Sigmoid colon (tissue), 6 donors: ENCODE measurements at regions not wholly inside any gene's neighbourhood (a gene's known extent, or its start where the extent isn't known, plus 50 kb on each side); places are given as distances from the start of the nearest gene placed in this dataset.

Experiments
- DNase-seq: peaks from one replicate; pipeline ENCODE4 v3.0.0-alpha.2; 2019
- H3K27ac ChIP-seq, 4 donors: fragments of 200-600 bp; sonication (generic); one replicate each; pipeline ENCODE4 v1.5.1; 2016 to 2019; ENCODE audit warnings: mild to moderate bottlenecking in 1 of 4
- H3K27me3 ChIP-seq, 3 donors: fragments of 200-600 bp; sonication (generic); one replicate each; pipeline ENCODE4 v1.5.1; 2019; ENCODE audit warnings: mild to moderate bottlenecking in 1 of 3
- H3K36me3 ChIP-seq, 4 donors: fragments of 200-600 bp; sonication (generic); one replicate each; pipeline ENCODE4 v1.5.1; 2016 to 2019
- H3K4me1 ChIP-seq, 4 donors: fragments of 200-600 bp; sonication (generic); one replicate each; pipeline ENCODE4 v1.5.1; 2017 to 2019
- H3K4me3 ChIP-seq, 4 donors: fragments of 200-600 bp; sonication (generic); one replicate each; pipeline ENCODE4 v1.5.1; 2017 to 2019; ENCODE audit warnings: mild to moderate bottlenecking in 2 of 4, moderate library complexity in 1 of 4
- H3K9me3 ChIP-seq, 4 donors: fragments of 200-600 bp in 3 of 4; sonication (generic) in 3 of 4; one replicate each; pipeline versions ENCODE4 v1.5.1 to v1.6.1; 2013 to 2019
- EP300 ChIP-seq, 4 donors: sonication (generic); formaldehyde crosslinking; IDR thresholded peaks; one replicate each; pipeline ENCODE4 v1.6.1; 2017; ENCODE audit warnings: antibody characterized with exemption in 4 of 4
- POLR2A ChIP-seq, 2 donors: fragments of 450-650 bp; IDR thresholded peaks; one replicate each; pipeline ENCODE4 v1.6.1; 2016; ENCODE audit warnings: antibody characterized with exemption in 2 of 2, mild to moderate bottlenecking in 2 of 2, moderate library complexity in 2 of 2
- POLR2AphosphoS5 ChIP-seq, 4 donors: sonication (generic); formaldehyde crosslinking; IDR thresholded peaks; one replicate each; pipeline ENCODE4 v1.6.1; 2017; ENCODE audit warnings: antibody characterized with exemption in 4 of 4
- WGBS, 2 donors: extraction: QIAGEN DNeasy Blood & Tissue Kit; methylation state at CpG; one replicate each; pipeline ENCODE4 v1.1.7; 2013; 5-methylcytosine and 5-hydroxymethylcytosine counted together
- intact Hi-C: fragments of 100-400 bp; cut with DNase I; formaldehyde crosslinking; loops from one replicate; pipeline ENCODE4 v1.15.1; 2023
- TF ChIP-seq, protein P1 (sequence below), 4 experiments: fragments of 450-650 bp in 3 of 4; fragments of 200-600 bp in 1 of 4; IDR thresholded peaks; one replicate each; pipeline ENCODE4 v1.5.1; 2016 to 2019; ENCODE audit warnings: antibody characterized with exemption in 4 of 4, mild to moderate bottlenecking in 3 of 4, moderate library complexity in 2 of 4
- donor health status: healthy with polysubstance abuse.
- donor health status: healthy.

- no peak overlapping the region for H3K4me3 ChIP-seq
- no peak for TF ChIP-seq POLR2A (IDR thresholded peaks at IDR 0.05)
- no peak for TF ChIP-seq POLR2AphosphoS5 (IDR thresholded peaks at IDR 0.05)
- TF ChIP-seq EP300 (IDR thresholded peaks at IDR 0.05): no peak
- TF ChIP-seq, protein P1, sequence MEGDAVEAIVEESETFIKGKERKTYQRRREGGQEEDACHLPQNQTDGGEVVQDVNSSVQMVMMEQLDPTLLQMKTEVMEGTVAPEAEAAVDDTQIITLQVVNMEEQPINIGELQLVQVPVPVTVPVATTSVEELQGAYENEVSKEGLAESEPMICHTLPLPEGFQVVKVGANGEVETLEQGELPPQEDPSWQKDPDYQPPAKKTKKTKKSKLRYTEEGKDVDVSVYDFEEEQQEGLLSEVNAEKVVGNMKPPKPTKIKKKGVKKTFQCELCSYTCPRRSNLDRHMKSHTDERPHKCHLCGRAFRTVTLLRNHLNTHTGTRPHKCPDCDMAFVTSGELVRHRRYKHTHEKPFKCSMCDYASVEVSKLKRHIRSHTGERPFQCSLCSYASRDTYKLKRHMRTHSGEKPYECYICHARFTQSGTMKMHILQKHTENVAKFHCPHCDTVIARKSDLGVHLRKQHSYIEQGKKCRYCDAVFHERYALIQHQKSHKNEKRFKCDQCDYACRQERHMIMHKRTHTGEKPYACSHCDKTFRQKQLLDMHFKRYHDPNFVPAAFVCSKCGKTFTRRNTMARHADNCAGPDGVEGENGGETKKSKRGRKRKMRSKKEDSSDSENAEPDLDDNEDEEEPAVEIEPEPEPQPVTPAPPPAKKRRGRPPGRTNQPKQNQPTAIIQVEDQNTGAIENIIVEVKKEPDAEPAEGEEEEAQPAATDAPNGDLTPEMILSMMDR (IDR thresholded peaks at IDR 0.05): no peak
- H3K27ac ChIP-seq: no peak overlapping the region
- H3K9me3 ChIP-seq: no peaks in the 10 kb centered on the region
- no peaks in the 10 kb centered on the region for H3K27me3 ChIP-seq
- intact Hi-C loops: loop anchor here (10.0 kb wide), 1 partner anchor 216 kb away; no protein-coding TSS in a partner anchor
- DNase-seq: no peak
- H3K4me1 ChIP-seq: peaks cover 0 to 33% (median 21%) of the 10 kb centered on the region in 4 donors
- WGBS, 2 donors: 35 to 71% methylated on average over 1 of the region's 1 CpG
- H3K36me3 ChIP-seq: no peaks in the 10 kb centered on the region
Observed at GRCh38 chr13:33441015-33441414, 155.5 kb upstream of the STARD13 start.

- no peaks in the 10 kb centered on the region for H3K9me3 ChIP-seq
- no peak overlapping the region for H3K4me3 ChIP-seq
- H3K27ac ChIP-seq: peak overlapping the region in 2 of 4 donors; percentile 46 to 58
- 25 to 73% methylated on average over 1 of the region's 1 CpG for WGBS, 2 donors
- TF ChIP-seq EP300 (IDR thresholded peaks at IDR 0.05) (no peak), POLR2AphosphoS5 (IDR thresholded peaks at IDR 0.05) (no peak), POLR2A (IDR thresholded peaks at IDR 0.05) (no peak)
- TF ChIP-seq, protein P1 (IDR thresholded peaks at IDR 0.05): no peak
- peaks cover 0 to 32% (median 25%) of the 10 kb centered on the region in 4 donors for H3K4me1 ChIP-seq
- H3K27me3 ChIP-seq: no peaks in the 10 kb centered on the region
- no peak for DNase-seq
- intact Hi-C loops: loop anchor here (5.0 to 10.0 kb wide), 2 partner anchors 158 to 220 kb away; partner anchors contain the start of gene STARD13
- no peaks in the 10 kb centered on the region for H3K36me3 ChIP-seq
Observed at GRCh38 chr13:33445024-33445423, 159.5 kb upstream of the STARD13 start.

DNA sequence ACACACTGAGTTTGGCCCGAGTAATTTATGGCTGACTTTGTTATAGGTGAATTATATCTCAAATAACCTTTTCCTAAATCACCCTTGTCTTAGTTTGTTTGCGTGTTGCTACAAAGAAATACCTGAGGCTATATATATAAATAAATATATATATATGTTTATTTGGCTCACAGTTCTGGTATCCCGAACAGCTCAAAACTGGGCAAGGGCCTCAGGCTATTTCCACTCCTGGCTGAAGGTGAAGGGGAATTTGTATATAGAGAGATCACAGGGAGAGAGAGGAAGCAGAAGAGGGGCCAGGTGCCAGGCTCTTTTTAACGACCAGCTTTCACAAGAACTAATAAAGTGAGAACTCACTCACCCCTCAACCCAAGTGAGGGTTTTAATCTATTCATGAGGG lies 159.9 kb upstream of the STARD13 start:
- Histone ChIP-seq H3K4me1 (peaks cover 0 to 32% (median 25%) of the 10 kb centered on the region in 4 donors), H3K27ac (peak overlapping the region in 3 of 4 donors; percentile 35 to 58 (median 46)), H3K36me3 (no peaks in the 10 kb centered on the region), H3K27me3 (no peaks in the 10 kb centered on the region), H3K4me3 (no peak overlapping the region), H3K9me3 (no peaks in the 10 kb centered on the region)
- WGBS, 2 donors: 17 to 59% methylated on average over 4 of the region's 4 CpGs
- DNase-seq: no peak
- TF ChIP-seq, protein P1 (IDR thresholded peaks at IDR 0.05): no peak
- TF ChIP-seq EP300 (IDR thresholded peaks at IDR 0.05) (no peak), POLR2AphosphoS5 (IDR thresholded peaks at IDR 0.05) (no peak), POLR2A (IDR thresholded peaks at IDR 0.05) (no peak)
- intact Hi-C loops: loop anchor here (5.0 to 10.0 kb wide), 2 partner anchors 158 to 221 kb away; partner anchors contain the start of gene STARD13

DNA sequence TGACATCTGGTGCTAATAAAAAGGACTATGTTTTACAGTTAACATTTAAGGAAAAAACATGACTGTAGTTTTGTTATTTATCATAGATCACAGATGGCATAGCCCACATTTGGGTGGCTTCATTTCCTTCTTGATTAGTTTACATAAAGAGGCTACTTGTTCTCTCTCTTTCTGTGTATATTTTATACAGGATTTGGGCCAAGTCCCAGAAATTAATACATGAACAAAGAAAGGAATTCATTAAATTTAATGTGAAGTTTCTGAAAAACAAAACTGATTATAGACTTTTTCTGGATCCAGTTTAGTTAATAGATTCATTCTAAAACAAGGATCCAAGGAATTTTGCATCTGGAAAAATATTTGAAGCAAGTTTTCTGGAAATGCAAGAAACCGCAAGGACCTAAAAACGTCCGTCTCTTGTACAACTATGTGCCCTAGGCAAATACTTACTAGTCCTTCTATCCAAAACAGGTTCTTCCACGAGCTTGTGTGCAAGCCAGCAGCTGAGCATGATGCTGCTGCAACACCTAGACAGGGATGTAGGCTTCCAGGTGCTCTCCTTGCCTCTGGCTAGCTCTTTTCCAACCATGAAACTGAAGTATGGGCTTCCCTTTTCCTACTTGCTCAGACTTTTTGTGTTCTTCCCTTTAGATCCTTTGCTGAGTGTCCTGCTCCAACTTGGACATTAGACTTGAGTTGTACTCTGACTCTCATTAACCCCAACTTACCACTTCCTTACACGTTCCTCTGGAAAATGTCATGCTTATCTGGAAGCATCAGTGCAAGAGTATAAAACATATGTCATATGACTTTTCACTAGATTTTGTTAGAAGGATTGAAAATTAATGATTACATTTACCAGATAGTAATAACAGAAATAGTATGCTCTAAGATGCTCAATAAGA lies 161.5 kb upstream of the STARD13 start:
- no peaks in the 10 kb centered on the region for H3K36me3 ChIP-seq
- H3K9me3 ChIP-seq: no peaks in the 10 kb centered on the region
- intact Hi-C loops: loop anchor here (5.0 to 10.0 kb wide), 2 partner anchors 160 to 222 kb away; partner anchors contain the start of gene STARD13
- H3K27ac ChIP-seq: peak overlapping the region in 3 of 4 donors; percentile 1 to 58 (median 11)
- H3K4me3 ChIP-seq: no peak overlapping the region
- WGBS, 2 donors: 43 to 61% methylated on average over 5 of the region's 5 CpGs
- DNase-seq: no peak
- H3K27me3 ChIP-seq: no peaks in the 10 kb centered on the region
- TF ChIP-seq POLR2AphosphoS5 (IDR thresholded peaks at IDR 0.05) (no peak), EP300 (IDR thresholded peaks at IDR 0.05) (no peak)
- TF ChIP-seq, protein P1 (IDR thresholded peaks at IDR 0.05): no peak
- peaks cover 0 to 40% (median 25%) of the 10 kb centered on the region in 4 donors for H3K4me1 ChIP-seq
